G401 (cell line): ENCODE measurements at regions not wholly inside any gene's neighbourhood (a gene's known extent, or its start where the extent isn't known, plus 50 kb on each side); places are given as distances from the start of the nearest gene placed in this dataset.
"Not testable (repeated sequence)": the region's sequence is repeated elsewhere in the genome, so short reads cannot be mapped to it uniquely, and the experiment has no call there.

Source experiments
- DNase-seq: peaks from one replicate; pipeline ENCODE4 v3.0.0-alpha.2; 2015; ENCODE audit warnings: low spot score
- in situ Hi-C: cut with HindIII; loops from 2 replicates; pipeline ENCODE4 v1.10.0; 2016; ENCODE audit warnings: low sequenced_read_pairs, mixed read lengths

- no peak for DNase-seq
- in situ Hi-C loops, result no loop called here
These were observed 702.9 kb upstream of the GRM3 start for GRCh38 chr7:85940798-85941197.

- no peak for DNase-seq
- in situ Hi-C loops, result no loop called here
These were observed 711.8 kb upstream of the GRM3 start for GRCh38 chr7:85931919-85932318.

DNA sequence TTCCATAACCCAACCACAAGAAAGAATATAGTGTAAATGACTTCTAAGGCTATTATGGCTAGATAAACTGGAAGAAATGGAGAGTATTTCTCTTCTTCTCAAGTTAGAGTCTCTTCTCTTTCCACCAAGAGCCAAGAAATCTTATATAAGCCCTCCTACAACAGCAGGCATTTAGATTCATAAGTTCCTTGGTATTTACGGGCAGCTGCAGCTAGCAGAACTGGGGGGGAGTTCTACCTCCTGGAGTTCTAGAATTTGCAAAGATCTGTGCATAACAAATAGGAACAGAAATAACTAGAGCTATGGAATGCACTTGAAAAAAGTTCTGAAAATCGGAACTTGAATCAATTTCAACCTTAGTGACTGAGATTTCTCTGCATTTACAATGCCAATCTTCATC lies 715.2 kb upstream of the GRM3 start:
- DNase-seq, result no peak
- in situ Hi-C loops, result no loop called here

DNA sequence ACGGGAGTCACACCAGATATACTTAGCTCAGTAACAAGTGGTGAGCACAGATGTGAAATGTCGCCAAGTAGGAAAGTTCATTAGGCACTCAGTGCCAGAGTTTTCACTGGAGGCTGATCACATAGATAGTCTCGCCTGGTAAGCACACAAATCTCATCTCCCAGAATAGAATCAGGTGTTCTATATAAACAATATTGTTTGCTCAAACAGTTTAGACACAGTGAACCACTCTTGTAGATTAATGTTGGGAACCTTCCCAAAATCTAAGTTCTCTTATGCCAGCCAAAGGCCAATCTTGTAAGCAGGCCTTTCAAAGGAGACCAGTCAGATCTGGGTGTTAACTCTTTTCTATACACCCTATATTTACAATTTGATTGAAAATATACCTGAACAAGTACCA lies 716.5 kb upstream of the GRM3 start:
- in situ Hi-C loops, result no loop called here
- peak; percentile 45 for DNase-seq

DNA sequence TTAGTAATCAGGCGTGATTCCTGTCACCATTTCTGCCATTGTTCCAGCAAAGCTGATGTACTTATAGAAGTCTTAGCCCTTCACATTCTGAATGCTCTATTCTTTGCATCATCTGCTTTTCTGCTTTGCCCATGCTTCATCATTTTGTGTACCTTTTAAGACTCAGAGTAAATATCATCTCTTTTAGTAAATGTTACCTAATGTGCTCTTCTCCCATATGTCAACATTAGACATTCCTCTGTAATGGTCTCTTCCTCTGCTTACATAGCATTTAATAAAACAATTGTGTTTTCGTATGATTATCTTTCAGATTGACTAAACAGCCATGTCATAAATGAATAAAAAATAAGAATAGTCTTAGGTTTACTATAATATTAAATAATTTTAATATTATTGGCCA lies 719.6 kb upstream of the GRM3 start:
- no peak for DNase-seq
- in situ Hi-C loops, result no loop called here

DNA sequence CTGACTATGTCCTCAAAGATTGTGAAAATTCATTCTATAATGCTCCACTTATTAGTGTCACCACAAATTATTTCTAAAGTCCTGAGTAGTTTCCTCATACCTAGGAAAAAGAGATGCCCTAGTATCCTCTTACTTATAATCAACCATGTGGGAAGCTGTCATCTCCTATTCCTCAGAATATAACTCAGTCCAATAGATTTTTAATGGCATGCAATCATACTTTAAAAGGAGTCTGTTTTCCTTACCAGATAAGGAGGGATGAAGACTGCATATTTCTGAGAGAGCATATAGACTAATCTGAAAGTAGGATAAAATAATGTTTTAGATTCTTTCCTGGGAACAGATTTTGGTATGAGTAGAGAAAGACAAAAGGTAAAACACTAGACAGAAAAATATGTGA lies 727.7 kb upstream of the GRM3 start:
- in situ Hi-C loops, result no loop called here
- no peak for DNase-seq

DNA sequence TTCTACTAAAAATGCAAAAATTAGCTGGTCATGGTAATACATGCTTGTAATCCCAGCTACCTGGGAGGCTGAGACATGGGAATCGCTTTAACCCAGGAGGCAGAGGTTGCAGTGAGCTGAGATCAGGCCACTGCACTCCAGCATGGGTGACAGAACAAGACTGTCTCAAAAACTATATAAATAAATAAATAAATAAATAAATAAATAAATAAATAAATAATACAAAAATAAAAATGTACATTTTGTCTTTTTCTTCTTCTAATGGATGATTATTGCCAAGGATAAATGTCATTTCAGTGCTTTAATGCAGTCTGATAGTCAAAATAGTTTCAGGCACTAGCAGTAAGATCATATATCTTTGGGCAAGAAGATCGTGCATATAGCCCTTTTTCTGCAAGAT lies 727.6 kb upstream of the SEMA3D start:
- in situ Hi-C loops, result no loop called here
- no peak for DNase-seq

DNA sequence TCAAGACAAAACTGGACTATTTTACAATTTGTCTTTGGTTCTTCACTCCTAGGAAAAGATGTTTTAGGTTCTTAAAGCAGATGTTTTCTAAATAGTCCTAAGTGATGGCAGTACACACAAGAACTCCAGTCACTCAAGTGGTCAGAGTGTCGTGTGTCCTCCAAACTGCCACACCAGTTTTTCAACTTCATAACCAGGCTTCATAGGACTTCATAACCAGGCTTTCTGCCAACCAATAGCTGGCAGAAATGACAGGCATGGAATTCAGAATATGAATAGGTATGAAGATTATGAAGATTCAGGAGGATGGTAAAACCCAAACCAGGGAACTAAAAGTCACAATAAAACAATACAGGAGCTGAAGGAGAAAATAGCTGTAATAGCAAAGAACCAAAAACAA lies 721.2 kb upstream of the SEMA3D start:
- DNase-seq, result no peak
- in situ Hi-C loops, result no loop called here

GRCh38 chr7:85897967-85898366 lies 711.1 kb upstream of the SEMA3D start:
- in situ Hi-C loops, result no loop called here
- DNase-seq, result no peak

DNA sequence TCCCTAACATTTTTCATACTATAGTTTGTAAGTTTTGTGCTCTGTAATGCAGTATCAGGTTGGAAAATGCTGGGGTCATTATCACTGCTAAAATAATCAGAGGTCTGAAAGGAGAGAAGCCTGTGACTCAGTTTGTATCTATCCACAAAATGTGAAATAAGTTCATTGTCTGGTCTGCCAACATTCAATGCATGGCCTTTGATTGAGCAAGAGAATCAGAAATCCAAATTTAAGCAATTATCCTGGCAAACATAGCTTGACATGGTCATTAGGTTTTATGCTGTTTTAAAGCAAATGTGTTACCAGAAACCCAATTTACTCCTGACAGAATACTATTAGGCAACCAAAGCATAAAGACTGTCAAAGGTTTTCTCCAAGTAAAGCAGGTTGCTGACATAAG lies 709.7 kb upstream of the SEMA3D start:
- DNase-seq, result no peak
- in situ Hi-C loops, result no loop called here

- no peak for DNase-seq
- in situ Hi-C loops, result no loop called here
These were observed 709.0 kb upstream of the SEMA3D start for GRCh38 chr7:85895835-85896234.

DNA sequence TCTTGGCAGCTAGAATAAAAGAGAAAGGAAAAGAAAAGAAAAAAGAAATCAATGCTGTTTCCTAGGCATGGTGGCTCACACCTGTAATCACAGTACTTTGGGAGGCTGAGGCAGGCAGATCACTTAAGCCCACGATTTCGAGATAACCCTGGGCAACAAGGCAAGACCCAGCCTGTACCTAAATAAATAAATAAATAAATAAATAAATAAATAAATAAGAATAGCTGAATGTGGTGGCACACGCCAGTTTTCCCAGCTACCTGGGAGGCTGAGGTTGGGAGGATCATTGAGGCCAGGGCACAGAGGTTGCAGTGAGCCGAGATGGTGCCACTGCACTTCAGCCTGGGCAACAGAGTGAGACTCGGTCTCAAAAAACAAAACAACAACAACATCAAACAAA lies 705.0 kb upstream of the SEMA3D start:
- in situ Hi-C loops, result not testable (repeated sequence)

GRCh38 chr7:85890244-85890811 lies 703.5 kb upstream of the SEMA3D start:
- DNase-seq, result peak; percentile 56
- in situ Hi-C loops, result no loop called here

More for the DNA sequence above, 705.0 kb upstream of the SEMA3D start:
- not testable (repeated sequence) for DNase-seq

GRCh38 chr7:85887133-85887532 lies 700.3 kb upstream of the SEMA3D start:
- DNase-seq, result no peak
- in situ Hi-C loops, result no loop called here

DNA sequence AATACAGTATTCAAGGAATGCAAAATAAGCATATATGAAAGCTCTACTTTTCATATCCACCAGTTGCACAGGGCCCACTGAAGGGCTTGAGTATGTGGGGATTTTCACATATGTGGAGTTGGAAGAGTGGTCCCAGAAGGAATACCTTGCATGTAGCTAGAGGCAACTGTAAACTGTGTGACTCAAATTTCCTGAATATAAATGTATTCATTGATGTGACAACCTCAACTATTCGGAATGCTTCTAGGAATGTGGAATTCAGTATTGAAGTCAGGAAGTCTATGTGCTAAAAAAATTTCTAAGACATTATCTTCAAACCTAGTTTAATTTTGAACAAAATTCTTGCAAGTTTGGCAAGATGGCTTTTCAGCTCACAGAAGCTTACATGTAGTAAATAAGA lies 695.5 kb upstream of the SEMA3D start:
- in situ Hi-C loops, result no loop called here
- no peak for DNase-seq

DNA sequence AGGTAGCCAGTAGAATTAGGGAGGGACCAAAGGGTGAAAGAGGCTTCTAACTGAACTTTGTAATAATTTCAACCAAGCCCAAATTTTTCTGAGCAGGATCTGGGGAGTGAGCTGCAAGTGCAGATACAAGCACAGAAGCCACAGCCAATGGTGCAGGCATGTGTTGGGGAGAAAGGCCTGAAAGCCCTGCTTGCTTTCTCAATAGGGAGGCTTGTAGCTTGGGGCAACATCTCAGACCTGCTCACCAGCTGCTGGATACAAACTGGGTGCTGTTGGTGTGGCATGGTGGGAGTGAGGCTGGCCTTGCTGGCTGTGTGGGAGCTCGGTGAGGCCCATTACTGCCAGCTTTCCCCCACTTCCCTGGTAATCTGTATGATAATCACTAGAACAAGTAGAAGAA lies 688.5 kb upstream of the SEMA3D start:
- in situ Hi-C loops, result no loop called here
- DNase-seq, result no peak

DNA sequence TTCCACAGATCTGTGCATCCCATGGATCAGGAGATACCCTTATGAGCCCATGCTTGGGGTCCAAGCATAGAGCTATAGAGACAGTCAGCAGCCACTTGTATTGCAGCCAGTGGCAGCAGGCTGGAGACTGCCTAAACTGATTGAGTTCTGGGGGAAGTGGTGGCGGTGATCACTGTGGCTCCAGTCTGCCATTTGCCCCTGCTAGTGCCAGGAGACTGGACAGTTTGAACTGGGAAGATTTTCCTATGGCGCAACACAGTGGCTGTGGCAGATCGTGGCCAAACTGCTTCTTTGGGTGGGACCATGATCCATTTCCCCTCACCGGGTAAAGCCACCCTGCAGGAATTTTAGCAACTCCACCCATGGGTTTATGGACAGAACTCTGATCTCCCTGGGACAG lies 679.7 kb upstream of the SEMA3D start:
- in situ Hi-C loops, result no loop called here
- DNase-seq, result no peak

- in situ Hi-C loops, result no loop called here
- peak; percentile 24 for DNase-seq
These were observed 664.8 kb upstream of the SEMA3D start for GRCh38 chr7:85851571-85852193.

- no peak for DNase-seq
- in situ Hi-C loops, result no loop called here
These were observed 663.5 kb upstream of the SEMA3D start for GRCh38 chr7:85850381-85850780.

GRCh38 chr7:85840554-85840953 lies 653.7 kb upstream of the SEMA3D start:
- no peak for DNase-seq
- in situ Hi-C loops, result no loop called here

DNA sequence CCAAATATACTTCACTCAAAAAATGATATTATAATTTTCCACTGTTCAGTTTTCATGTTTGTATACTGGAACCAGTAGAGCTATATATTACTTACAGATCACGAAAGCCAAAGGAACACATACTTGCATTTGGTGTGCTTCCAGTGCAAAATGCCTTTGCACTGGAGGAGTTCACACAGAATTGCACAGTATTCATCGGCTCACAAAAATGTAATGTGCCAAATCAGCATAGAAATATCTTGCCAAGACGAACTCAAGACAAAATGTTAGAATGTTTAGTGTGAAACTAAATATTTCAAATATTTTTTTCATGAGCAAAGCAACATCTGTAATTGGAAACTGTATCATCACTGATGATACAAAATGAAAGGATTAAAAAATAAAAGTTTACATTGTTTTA lies 646.2 kb upstream of the SEMA3D start:
- in situ Hi-C loops, result no loop called here
- no peak for DNase-seq
